ENCODE measurements at regions not wholly inside any gene's neighbourhood (a gene's known extent, or its start where the extent isn't known, plus 50 kb on each side); places are given as distances from the start of the nearest gene placed in this dataset.

DNA sequence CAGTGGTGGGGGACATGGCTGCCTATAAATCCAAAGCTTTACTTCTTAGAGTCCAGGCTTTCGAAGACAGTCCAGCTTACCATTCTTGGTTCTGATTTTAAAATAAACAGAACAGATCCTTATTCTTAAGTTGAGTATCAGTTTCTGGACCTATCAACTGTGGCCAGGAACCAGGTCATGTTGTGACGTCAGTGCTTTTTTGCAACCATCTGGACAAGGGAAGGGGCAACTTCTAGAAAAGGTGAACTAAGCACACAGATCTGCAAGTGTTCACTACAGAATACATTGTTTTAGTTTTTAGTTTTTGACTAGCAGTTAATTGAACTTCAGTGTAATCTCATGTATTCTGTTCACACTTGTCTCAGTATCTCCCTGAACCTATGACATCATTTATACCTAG is 326.0 kb upstream of the MGAT5 start:
- in situ Hi-C loops (cut with MboI; ENCODE audit: low sequenced_read_pairs): no loop called here

- in situ Hi-C loops (cut with MboI; ENCODE audit: low sequenced_read_pairs): no loop called here
These were observed 317.8 kb upstream of the MGAT5 start for GRCh38 chr2:133936096-133936495.

GRCh38 chr2:133936601-133937000 is 317.3 kb upstream of the MGAT5 start:
- in situ Hi-C loops (cut with MboI; ENCODE audit: low sequenced_read_pairs): no loop called here

GRCh38 chr2:133937669-133938068 is 316.2 kb upstream of the MGAT5 start:
- in situ Hi-C loops (cut with MboI; ENCODE audit: low sequenced_read_pairs): no loop called here

GRCh38 chr2:133940134-133940533 is 313.7 kb upstream of the MGAT5 start:
- in situ Hi-C loops (cut with MboI; ENCODE audit: low sequenced_read_pairs): no loop called here

- in situ Hi-C loops (cut with MboI; ENCODE audit: low sequenced_read_pairs): no loop called here
These were observed 312.2 kb upstream of the MGAT5 start for GRCh38 chr2:133941666-133942065.

DNA sequence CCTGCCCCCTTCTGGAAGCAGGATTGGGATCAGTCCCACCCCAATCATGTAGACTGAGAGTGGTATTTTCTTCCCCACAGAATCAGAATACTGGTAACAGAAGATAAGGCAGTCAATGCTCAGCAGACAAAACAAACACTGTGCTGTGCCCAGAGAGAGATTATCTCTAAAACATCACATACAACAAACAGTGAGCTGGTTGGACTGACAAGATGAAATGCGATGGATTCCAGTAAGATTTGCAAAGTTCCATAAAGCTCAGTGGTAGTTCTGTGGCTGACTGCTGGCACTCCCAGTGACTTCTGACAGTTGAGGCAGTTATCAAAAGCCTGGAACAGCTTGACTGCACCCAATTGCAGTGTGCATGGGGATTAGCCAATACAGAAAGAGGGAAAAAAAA is 311.5 kb upstream of the MGAT5 start:
- in situ Hi-C loops (cut with MboI; ENCODE audit: low sequenced_read_pairs): no loop called here

GRCh38 chr2:133943108-133943507 is 310.8 kb upstream of the MGAT5 start:
- in situ Hi-C loops (cut with MboI; ENCODE audit: low sequenced_read_pairs): no loop called here

- in situ Hi-C loops (cut with MboI; ENCODE audit: low sequenced_read_pairs): no loop called here
These were observed 308.8 kb upstream of the MGAT5 start for GRCh38 chr2:133945089-133945488.

DNA sequence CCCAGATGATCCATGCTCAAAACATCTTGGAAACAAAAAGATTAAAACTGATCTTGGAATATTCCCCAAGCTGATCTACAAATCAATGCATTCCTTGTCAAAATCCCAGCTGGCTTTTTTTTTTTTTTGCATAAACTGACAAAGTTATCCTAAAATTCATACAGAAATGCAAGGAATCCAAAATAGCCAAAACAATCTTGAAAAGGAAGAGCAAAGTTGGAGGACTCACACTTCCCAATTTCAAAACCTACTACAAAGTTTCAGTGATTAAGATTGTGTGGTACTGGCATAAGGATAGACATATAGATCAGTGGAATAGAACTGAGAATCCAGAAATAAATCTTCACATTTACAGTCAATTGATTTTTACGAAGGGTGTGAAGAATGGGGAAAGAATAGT is 306.8 kb upstream of the MGAT5 start:
- in situ Hi-C loops (cut with MboI; ENCODE audit: low sequenced_read_pairs): no loop called here

DNA sequence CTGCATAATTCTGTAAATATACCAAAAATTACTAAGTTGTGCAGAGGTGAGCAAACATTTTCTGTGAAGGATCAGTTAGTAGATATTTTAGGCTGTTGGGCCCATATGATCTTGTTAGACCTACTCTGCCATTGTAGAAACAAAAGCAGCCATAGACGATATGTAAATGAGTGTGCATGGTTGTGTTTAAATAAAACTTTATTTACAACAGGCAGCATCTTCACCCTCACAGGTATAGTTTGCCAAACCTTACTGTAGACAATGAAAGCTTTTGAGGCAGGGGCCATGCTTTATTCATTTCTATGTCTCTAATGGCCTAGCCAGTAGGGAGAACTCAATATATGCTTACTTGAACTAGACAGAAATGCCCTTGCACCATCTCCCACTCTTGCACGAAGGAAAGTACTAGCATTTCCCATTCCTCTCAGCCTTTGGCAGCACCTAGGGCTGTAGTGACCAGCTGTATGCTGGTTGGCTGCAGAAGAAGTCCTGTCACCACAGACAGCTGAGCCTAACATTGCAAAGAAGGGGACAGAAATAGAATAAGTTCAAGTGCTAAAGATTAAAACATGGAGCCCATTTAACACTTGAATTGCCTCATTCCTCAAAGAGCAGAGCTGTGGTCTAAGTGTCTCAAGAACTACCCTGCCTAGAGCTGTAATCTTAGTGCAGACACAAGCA is 305.1 kb upstream of the MGAT5 start:
- in situ Hi-C loops (cut with MboI; ENCODE audit: low sequenced_read_pairs): no loop called here

- in situ Hi-C loops (cut with MboI; ENCODE audit: low sequenced_read_pairs): no loop called here
These were observed 304.3 kb upstream of the MGAT5 start for GRCh38 chr2:133949595-133949994.

DNA sequence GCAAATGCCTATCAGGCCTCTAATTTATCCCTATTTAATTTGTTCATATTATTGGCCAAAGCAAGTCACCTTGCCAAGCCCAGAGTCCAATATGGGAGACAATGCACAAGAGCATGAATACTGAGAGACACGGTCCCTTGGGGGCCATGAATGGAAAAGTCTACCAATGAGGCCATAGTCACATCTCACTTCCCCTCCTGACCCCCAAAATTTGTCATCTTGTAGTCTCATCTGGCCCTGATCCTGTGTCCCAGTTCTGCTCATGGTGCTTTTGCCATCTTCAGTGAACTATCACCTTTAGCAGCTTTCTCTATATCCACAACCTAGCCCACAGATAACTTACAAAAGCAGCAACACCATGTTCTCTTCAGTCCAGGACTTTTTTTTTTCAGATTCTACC is 302.7 kb upstream of the MGAT5 start:
- in situ Hi-C loops (cut with MboI; ENCODE audit: low sequenced_read_pairs): no loop called here

GRCh38 chr2:133952420-133952819 is 301.5 kb upstream of the MGAT5 start:
- in situ Hi-C loops (cut with MboI; ENCODE audit: low sequenced_read_pairs): no loop called here

DNA sequence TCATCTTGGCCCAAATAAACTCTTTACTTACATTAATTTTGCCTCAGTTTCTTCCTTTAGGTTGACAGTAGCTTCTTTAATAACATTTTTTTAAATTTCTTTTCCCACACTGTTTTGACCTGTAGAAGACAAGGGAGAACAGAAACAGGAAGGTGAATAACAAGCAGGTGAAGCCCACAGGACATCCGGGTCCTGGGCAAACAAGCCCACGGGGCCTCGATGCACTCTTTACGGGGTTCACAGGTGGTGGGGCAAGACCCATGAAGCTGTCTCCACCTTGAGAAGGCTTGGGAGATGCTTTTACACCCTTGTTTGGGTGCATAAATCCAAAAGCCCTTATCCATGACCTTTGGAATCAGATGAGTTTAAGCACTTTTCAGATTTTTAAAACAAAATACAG is 301.0 kb upstream of the MGAT5 start:
- in situ Hi-C loops (cut with MboI; ENCODE audit: low sequenced_read_pairs): no loop called here

DNA sequence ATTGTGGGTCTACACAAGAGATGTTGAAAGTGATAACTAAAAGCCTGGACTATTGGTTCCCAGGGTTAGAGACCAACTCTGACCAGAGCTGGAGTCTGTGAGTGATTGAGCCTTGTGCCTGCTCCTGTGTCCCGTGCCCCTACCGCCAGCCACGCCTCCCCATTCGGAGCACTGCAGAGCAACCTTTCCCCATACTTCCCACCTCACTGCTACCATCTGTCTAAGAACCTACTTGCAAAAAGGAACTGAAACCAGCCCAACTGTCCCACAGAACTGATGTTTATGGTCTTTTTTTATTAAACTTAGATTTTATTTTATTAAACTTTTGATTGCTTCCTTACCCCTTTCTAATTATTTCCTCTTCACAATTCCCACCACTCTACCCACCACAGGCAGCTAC is 300.3 kb upstream of the MGAT5 start:
- in situ Hi-C loops (cut with MboI; ENCODE audit: low sequenced_read_pairs): no loop called here

DNA sequence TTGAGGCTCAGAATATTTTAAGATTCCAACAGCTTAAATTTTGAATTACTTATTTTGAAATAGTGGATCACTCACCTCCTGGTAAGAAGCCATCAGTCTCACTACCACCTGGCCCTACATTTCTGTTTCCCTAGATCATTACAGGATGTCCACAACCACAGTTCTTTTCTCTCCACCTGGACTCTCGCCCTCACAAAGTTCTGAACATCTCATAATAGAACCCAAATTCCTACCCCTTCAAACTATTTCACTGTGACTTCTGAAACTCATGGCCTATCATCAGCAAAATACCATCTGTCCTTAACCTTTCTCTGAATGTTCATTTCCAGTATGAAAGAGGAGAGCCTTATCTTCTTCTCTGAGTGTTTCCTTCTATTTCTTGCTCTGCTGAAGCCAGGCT is 299.2 kb upstream of the MGAT5 start:
- in situ Hi-C loops (cut with MboI; ENCODE audit: low sequenced_read_pairs): no loop called here

GRCh38 chr2:133955169-133955568 is 298.7 kb upstream of the MGAT5 start:
- in situ Hi-C loops (cut with MboI; ENCODE audit: low sequenced_read_pairs): no loop called here

DNA sequence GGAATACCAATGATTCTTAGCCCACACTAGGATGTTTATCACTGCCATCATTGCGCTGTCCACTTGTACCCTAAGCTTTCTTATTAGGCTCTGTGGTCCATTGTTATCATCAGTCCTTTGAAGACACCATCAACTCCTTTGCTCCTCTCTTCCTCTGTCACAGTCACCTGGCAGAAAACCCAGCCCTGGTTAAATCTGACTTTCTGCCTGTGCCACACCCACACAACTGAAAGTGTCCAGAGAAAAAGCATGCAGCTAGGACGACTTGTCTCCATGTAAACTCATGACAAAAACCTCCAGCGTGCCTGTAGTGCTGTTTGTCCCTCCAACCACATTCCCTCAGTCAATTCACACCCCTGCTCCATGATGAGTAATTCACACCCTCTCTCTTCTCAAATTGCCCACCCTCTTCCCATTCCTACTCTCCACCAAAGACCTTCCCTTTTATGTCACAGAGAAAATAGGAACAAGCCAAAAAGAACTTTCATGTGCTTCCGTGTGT is 297.4 kb upstream of the MGAT5 start:
- in situ Hi-C loops (cut with MboI; ENCODE audit: low sequenced_read_pairs): no loop called here

DNA sequence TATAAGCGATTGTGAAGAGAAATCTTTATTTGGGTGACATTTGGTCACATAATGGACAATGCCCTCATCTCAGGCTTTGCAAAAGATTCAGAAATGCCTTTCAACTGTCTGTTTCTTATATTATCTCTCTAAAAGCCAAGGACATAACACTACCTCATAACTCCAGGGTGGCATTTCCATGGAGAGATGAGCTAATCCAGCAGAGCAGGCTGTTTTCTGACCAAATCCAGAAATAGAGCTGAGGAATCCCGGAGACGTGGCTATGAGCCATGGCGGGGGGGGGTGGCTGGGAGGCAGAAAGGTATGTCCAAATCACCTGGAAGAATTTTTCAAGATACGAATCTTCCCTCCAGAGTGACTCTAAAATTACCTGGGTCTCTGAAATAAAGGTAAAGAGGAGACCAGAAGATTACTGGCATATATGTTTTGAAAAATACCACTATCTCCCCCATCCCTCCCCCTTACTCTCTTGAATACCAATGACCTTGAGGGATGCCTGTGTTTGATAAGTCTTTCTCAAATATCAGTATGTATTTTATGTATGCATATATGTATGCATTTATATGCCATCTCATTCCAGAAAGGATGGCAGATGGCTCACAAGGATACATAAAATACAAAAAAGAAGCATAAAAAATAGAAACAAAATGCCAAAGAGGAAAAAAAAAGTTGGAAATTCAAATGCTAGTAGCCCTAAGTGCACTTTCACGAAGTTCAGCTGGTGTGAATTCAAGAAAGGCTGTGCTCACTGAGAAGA is 296.0 kb upstream of the MGAT5 start:
- in situ Hi-C loops (cut with MboI; ENCODE audit: low sequenced_read_pairs): no loop called here

GRCh38 chr2:133959066-133959465 is 294.8 kb upstream of the MGAT5 start:
- in situ Hi-C loops (cut with MboI; ENCODE audit: low sequenced_read_pairs): no loop called here

DNA sequence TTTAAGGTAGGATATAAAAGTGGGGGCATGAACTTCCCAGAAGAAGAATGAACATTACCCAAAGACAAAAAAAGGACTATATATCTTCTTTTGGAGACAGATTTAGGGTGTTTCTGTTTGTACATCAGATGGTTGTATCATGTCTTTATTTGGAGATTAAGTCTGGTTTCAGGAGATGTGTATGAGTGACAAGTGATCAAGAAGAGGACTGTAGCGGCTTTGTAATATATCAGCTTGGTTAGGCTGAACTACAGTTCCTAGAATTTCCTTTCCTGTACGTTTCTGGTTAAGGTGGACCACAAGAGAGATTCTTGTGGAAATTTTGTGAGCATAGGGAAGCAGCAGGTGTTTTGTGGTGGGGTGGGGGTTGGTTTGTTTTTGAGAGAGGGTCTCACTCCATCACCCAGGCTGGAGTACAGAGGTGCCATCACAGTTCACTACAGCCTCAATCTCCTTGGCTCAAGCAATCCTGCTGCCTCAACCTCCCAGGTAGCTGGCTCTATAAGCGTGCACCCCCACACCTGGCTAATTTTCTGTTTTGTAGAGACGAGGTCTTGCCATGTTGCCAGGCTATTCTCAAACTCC is 287.1 kb upstream of the MGAT5 start:
- in situ Hi-C loops (cut with MboI; ENCODE audit: low sequenced_read_pairs): no loop called here

All from HL-60/S4 treated with phorbol 12-myristate 13-acetate at 8.2 ng/mL for 4 days and 3 days (cell line).